Mucosa of descending colon (tissue), 3 donors: ENCODE measurements at regions not wholly inside any gene's neighbourhood (a gene's known extent, or its start where the extent isn't known, plus 50 kb on each side); places are given as distances from the start of the nearest gene placed in this dataset.

Experiments used
- ATAC-seq: fragments of 200-7000 bp; cut with Tn5 transposase; one replicate; pipeline ENCODE4 v1.9.1; 2020; ENCODE audit warnings: mild to moderate bottlenecking, moderate library complexity
- DNase-seq, 3 donors: peaks; one replicate each; pipeline ENCODE4 v3.0.0-alpha.2; 2020
- H3K36me3 ChIP-seq: fragments of 200-600 bp; one replicate; pipeline ENCODE4 v1.8.0; 2021; ENCODE audit warnings: low read depth, mild to moderate bottlenecking
- H3K4me1 ChIP-seq: fragments of 200-600 bp; one replicate; pipeline ENCODE4 v1.8.0; 2021; ENCODE audit warnings: low read depth, mild to moderate bottlenecking
- H3K4me3 ChIP-seq: fragments of 200-600 bp; one replicate; pipeline ENCODE4 v1.8.0; 2021; ENCODE audit warnings: mild to moderate bottlenecking
- H3K9me3 ChIP-seq: fragments of 200-600 bp; one replicate; pipeline ENCODE4 v1.8.0; 2021; ENCODE audit warnings: mild to moderate bottlenecking
- intact Hi-C, 2 donors: fragments of 100-400 bp; cut with DNase I in 1 of 2; cut with micrococcal nuclease in 1 of 2; formaldehyde crosslinking; loops; one replicate each; pipeline versions ENCODE4 v1.11.0 to v1.11.1; 2022; cut with DNase I, micrococcal nuclease
- TF ChIP-seq, protein P1 (sequence below): fragments of 200-600 bp; IDR thresholded peaks from one replicate; pipeline ENCODE4 v1.8.0; 2022; ENCODE audit warnings: antibody characterized with exemption, mild to moderate bottlenecking
- donor health status: DM: no; HTN: no; CAD: no; lungs with moderate emphysema.
- donor health status: DM: no; HTN: no; CAD: no.
- donor health status: DM: no; HTN: yes; CAD: no.

DNA sequence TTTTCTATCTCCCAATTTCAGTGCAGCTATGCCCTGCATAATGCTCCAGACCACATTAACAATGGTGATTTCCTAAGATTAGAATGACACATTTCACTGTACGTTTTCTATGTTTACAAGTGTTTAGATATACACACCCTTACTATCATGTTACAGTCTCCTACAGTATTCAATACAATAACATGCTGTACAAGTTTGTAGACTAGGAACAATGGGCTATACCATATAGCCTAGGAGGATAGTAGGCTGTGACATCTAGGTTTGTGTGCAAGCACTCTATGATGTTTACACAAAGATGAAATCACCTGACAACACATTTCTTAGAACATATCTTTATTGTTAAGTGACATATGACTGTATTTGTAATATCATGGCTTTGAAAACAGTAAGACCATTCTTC, 1435.6 kb upstream of the NUDT12 start:
- TF ChIP-seq, protein P1, sequence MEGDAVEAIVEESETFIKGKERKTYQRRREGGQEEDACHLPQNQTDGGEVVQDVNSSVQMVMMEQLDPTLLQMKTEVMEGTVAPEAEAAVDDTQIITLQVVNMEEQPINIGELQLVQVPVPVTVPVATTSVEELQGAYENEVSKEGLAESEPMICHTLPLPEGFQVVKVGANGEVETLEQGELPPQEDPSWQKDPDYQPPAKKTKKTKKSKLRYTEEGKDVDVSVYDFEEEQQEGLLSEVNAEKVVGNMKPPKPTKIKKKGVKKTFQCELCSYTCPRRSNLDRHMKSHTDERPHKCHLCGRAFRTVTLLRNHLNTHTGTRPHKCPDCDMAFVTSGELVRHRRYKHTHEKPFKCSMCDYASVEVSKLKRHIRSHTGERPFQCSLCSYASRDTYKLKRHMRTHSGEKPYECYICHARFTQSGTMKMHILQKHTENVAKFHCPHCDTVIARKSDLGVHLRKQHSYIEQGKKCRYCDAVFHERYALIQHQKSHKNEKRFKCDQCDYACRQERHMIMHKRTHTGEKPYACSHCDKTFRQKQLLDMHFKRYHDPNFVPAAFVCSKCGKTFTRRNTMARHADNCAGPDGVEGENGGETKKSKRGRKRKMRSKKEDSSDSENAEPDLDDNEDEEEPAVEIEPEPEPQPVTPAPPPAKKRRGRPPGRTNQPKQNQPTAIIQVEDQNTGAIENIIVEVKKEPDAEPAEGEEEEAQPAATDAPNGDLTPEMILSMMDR = no peak
- intact Hi-C loops = no loop called here
- Histone ChIP-seq H3K9me3 (no peaks in the 10 kb centered on the region), H3K4me1 (no peaks in the 10 kb centered on the region), H3K4me3 (no peak overlapping the region), H3K36me3 (no peaks in the 10 kb centered on the region)
- DNase-seq (no peak), ATAC-seq (no peak)

DNA sequence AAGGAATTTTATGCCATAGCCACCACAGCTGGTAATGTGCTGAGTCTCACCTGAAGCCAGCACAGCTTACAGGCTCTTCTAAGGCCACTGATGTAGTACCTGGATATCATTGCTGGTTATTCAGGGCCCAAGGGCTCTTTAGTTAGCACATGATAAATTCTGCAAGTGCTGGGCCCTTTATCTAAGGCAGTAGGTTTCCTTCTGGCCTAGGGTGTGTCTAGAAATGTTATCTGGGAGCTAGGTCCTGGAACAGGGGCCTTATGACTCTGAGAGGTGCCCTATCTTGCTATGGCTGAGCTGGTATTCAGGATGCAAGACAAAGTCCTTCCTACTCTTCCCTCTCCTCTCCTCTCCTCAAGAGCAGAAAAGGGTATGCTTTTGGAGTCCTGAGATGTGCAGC, 1424.5 kb upstream of the NUDT12 start:
- H3K9me3 ChIP-seq = peaks cover 9% of the 10 kb centered on the region
- H3K4me1 ChIP-seq = no peaks in the 10 kb centered on the region
- no peak for ATAC-seq
- no peak for DNase-seq
- no peaks in the 10 kb centered on the region for H3K36me3 ChIP-seq
- H3K4me3 ChIP-seq = no peak overlapping the region
- intact Hi-C loops = no loop called here
- TF ChIP-seq, protein P1 = no peak

DNA sequence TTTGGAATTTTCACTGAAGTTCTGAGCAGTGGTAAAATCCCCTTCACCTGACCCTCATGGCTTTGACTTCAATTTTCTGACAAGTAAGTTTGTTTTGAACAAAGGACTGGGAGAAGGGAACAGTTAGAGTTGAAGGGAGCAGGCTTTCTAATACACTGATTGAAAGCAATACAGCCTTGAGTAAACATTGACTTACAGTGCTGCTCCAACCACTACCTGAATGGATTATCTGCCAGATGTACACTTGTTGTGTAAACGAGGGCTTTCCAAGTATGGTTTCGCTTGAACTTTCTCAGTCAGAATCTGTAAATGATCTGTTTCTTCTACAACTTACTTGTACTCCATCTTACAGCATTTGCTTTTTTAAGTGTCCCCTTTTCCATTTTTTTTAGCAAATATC, 1414.9 kb upstream of the NUDT12 start:
- Histone ChIP-seq H3K9me3 (no peaks in the 10 kb centered on the region), H3K36me3 (no peaks in the 10 kb centered on the region), H3K4me1 (peaks cover 3% of the 10 kb centered on the region), H3K4me3 (no peak overlapping the region)
- ATAC-seq (peak; percentile 71), DNase-seq (no peak)
- TF ChIP-seq, protein P1 = no peak
- intact Hi-C loops = no loop called here

DNA sequence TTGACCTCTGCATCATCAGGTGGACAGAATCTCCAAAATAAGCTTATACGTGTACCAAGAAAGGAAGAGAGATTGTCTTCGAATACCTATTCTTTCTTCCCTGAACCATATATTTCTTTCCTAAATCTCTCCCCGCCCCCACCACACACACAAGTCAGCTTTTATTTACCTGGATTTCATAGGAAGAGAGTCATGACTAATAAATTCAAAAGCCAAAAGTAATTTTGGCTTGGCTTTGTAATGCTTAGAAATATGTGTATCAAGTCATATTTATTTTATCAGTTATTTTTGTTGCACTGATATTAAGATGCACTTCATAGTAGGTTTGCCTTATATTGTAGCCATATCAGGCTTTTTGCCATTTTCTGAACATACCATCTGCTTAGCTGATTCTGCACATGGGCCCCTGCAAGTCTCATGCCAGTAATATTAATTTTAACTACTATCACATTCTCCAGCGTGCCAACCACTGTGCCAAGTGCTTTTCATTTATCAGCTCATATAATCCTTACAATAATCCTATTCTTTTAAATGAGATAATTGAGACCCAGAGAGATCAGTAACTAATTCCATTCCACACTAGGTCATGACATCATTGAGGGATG, 1405.3 kb upstream of the NUDT12 start:
- H3K9me3 ChIP-seq = no peaks in the 10 kb centered on the region
- no peak for DNase-seq
- intact Hi-C loops = no loop called here
- TF ChIP-seq, protein P1 = no peak
- no peak for ATAC-seq
- no peaks in the 10 kb centered on the region for H3K4me1 ChIP-seq
- no peak overlapping the region for H3K4me3 ChIP-seq
- no peaks in the 10 kb centered on the region for H3K36me3 ChIP-seq

DNA sequence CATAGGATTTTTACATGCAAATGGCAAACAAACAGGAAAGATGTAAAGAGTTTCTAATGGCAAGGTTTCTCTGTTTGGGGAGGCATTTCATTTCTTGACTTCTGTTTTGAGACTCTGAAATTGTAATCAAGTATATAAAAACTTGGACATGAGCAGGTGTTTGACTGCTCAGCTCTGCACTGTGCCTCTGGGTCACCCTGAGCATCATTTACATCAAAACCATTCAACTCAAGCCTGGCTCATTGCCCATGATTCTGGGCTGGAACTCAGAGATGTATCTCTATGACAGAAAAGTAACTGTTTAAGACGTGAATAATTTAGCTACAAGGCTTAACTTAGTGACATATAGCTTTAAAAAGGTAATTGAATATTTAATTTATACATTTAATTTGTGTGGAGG, 1402.4 kb upstream of the NUDT12 start:
- H3K9me3 ChIP-seq = no peaks in the 10 kb centered on the region
- intact Hi-C loops = no loop called here
- ATAC-seq (no peak), DNase-seq (no peak)
- TF ChIP-seq, protein P1 = no peak
- H3K4me3 ChIP-seq = no peak overlapping the region
- no peaks in the 10 kb centered on the region for H3K36me3 ChIP-seq
- H3K4me1 ChIP-seq = no peaks in the 10 kb centered on the region

DNA sequence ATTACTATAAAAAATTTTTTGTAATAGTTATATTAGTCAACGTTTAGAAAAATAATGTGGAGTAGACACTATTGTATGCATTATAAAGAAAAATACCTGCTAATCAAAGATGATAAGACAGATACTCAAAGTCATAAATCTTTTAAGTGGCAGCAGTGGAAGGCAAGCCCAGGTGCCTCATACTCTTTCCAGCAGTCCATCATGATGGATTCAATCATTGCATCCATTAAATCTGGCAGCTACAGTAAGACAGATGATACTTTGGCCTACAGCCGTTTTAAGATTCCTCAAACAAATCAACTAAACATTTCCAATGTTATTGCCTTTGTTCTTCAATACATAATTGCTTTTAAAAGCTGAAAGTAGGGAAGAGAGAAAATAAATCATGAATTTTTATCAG, 1392.9 kb upstream of the NUDT12 start:
- TF ChIP-seq, protein P1 = no peak
- Histone ChIP-seq H3K36me3 (no peaks in the 10 kb centered on the region), H3K4me3 (no peak overlapping the region), H3K4me1 (no peaks in the 10 kb centered on the region), H3K9me3 (no peaks in the 10 kb centered on the region)
- intact Hi-C loops = no loop called here
- ATAC-seq (no peak), DNase-seq (no peak)
